WTC11 (cell line): ENCODE measurements at regions not wholly inside any gene's neighbourhood (a gene's known extent, or its start where the extent isn't known, plus 50 kb on each side); places are given as distances from the start of the nearest gene placed in this dataset.

Source experiments
- ATAC-seq: fragments of 200-7000 bp; cut with Tn5 transposase; 2 replicates; pipeline ENCODE4 v1.10.0; 2021; ENCODE audit warnings: mild to moderate bottlenecking, moderate library complexity
- CTCF ChIA-PET: fragments of 300-600 bp; sonication (Branson Sonifier 250); formaldehyde crosslinking; loops from one replicate; lab custom pipeline; 2021; ENCODE audit warnings: antibody characterized with exemption; lab: Charles Lee
- POLR2A ChIA-PET: fragments of 350-600 bp; sonication (Branson Sonifier 250); formaldehyde crosslinking; loops from one replicate; lab custom pipeline; 2021; ENCODE audit warnings: antibody characterized with exemption; lab: Charles Lee
- DNase-seq: peaks from one replicate; pipeline ENCODE4 v3.0.0; 2021; ENCODE audit warnings: low spot score
- H3K27ac Mint-ChIP-seq: 2 replicates; pipeline ENCODE4 v1.8.0; 2021; ENCODE audit warnings: mixed read lengths
- H3K27me3 Mint-ChIP-seq: 2 replicates; pipeline ENCODE4 v1.8.0; 2021; ENCODE audit warnings: low read depth, mild to moderate bottlenecking, moderate library complexity, mixed read lengths
- H3K36me3 Mint-ChIP-seq: 2 replicates; pipeline ENCODE4 v1.8.0; 2021; ENCODE audit warnings: mixed read lengths
- H3K4me1 Mint-ChIP-seq: 2 replicates; pipeline ENCODE4 v1.8.0; 2022; ENCODE audit warnings: mixed read lengths
- H3K4me3 Mint-ChIP-seq: 2 replicates; pipeline ENCODE4 v1.8.0; 2021; ENCODE audit warnings: mild to moderate bottlenecking, moderate library complexity, mixed read lengths
- H3K9me3 Mint-ChIP-seq: 2 replicates; pipeline ENCODE4 v1.8.0; 2021; ENCODE audit warnings: mixed read lengths
- E2F4 ChIP-seq: sonication (generic); formaldehyde crosslinking; IDR thresholded peaks from 2 replicates; pipeline ENCODE4 v1.8.1; 2022; ENCODE audit warnings: low read depth, mild to moderate bottlenecking, moderate library complexity, missing genetic modification reagents, borderline replicate concordance
- FOXJ3 ChIP-seq: sonication (generic); formaldehyde crosslinking; IDR thresholded peaks from 2 replicates; pipeline ENCODE4 v1.9.0; 2021; ENCODE audit warnings: missing genetic modification reagents, mild to moderate bottlenecking, borderline replicate concordance
- GTF2I ChIP-seq: fragments of 250-450 bp; sonication (Bioruptor Pico); conservative IDR thresholded peaks from 2 replicates; pipeline ENCODE4 v1.4.0; 2021; ENCODE audit warnings: mild to moderate bottlenecking
- IRF2 ChIP-seq: sonication (generic); formaldehyde crosslinking; IDR thresholded peaks from 2 replicates; pipeline ENCODE4 v1.8.0; 2022; ENCODE audit warnings: low read depth, missing genetic modification reagents, borderline replicate concordance
- JAZF1 ChIP-seq: fragments of 250-450 bp; sonication (Bioruptor Pico); IDR thresholded peaks from 2 replicates; pipeline ENCODE4 v1.9.0; 2021; ENCODE audit warnings: moderate library complexity, mild to moderate bottlenecking, inconsistent platforms
- JUN ChIP-seq: sonication (generic); formaldehyde crosslinking; IDR thresholded peaks from 2 replicates; pipeline ENCODE4 v1.8.0; 2023; ENCODE audit warnings: mild to moderate bottlenecking, missing genetic modification reagents
- NFE2L1 ChIP-seq: sonication (generic); formaldehyde crosslinking; IDR thresholded peaks from 2 replicates; pipeline ENCODE4 v1.8.1; 2023; ENCODE audit warnings: missing genetic modification reagents
- NR1H2 ChIP-seq: sonication (generic); formaldehyde crosslinking; IDR thresholded peaks from 2 replicates; pipeline ENCODE4 v1.9.0; 2021; ENCODE audit warnings: mild to moderate bottlenecking, moderate library complexity, missing genetic modification reagents
- NR3C1 ChIP-seq: sonication (generic); formaldehyde crosslinking; conservative IDR thresholded peaks from 2 replicates; pipeline ENCODE4 v1.8.1; 2023; ENCODE audit warnings: low read depth, mild to moderate bottlenecking, missing genetic modification reagents
- RELA ChIP-seq: sonication (generic); formaldehyde crosslinking; IDR thresholded peaks from 2 replicates; pipeline ENCODE4 v1.8.1; 2022; ENCODE audit warnings: missing genetic modification reagents, mild to moderate bottlenecking, borderline replicate concordance
- RORB ChIP-seq: fragments of 250-450 bp; sonication (Bioruptor Pico); IDR thresholded peaks from 2 replicates; pipeline ENCODE4 v1.9.0; 2021; ENCODE audit warnings: mild to moderate bottlenecking
- SMAD3 ChIP-seq: sonication (generic); formaldehyde crosslinking; IDR thresholded peaks from 2 replicates; pipeline ENCODE4 v1.8.0; 2022; ENCODE audit warnings: missing genetic modification reagents, mild to moderate bottlenecking, borderline replicate concordance
- SMAD4 ChIP-seq: sonication (generic); formaldehyde crosslinking; IDR thresholded peaks from 2 replicates; pipeline ENCODE4 v1.8.0; 2022; ENCODE audit warnings: mild to moderate bottlenecking, missing genetic modification reagents
- TCF7 ChIP-seq: sonication (generic); formaldehyde crosslinking; IDR thresholded peaks from 2 replicates; pipeline ENCODE4 v1.8.0; 2022; ENCODE audit warnings: mild to moderate bottlenecking, low read depth, missing genetic modification reagents, moderate library complexity
- USF2 ChIP-seq: sonication (generic); formaldehyde crosslinking; IDR thresholded peaks from 2 replicates; pipeline ENCODE4 v1.8.1; 2023; ENCODE audit warnings: mild to moderate bottlenecking, missing genetic modification reagents, moderate library complexity
- ZBTB43 ChIP-seq: sonication (generic); formaldehyde crosslinking; IDR thresholded peaks from 2 replicates; pipeline ENCODE4 v1.8.1; 2023; ENCODE audit warnings: mild to moderate bottlenecking, missing genetic modification reagents
- ZNF121 ChIP-seq: sonication (generic); formaldehyde crosslinking; IDR thresholded peaks from 2 replicates; pipeline ENCODE4 v1.8.0; 2023; ENCODE audit warnings: missing genetic modification reagents
- ZNF232 ChIP-seq: sonication (generic); formaldehyde crosslinking; IDR thresholded peaks from 2 replicates; pipeline ENCODE4 v1.8.0; 2022; ENCODE audit warnings: mild to moderate bottlenecking, missing genetic modification reagents
- ZNF281 ChIP-seq: sonication (generic); formaldehyde crosslinking; IDR thresholded peaks from 2 replicates; pipeline ENCODE4 v1.8.0; 2023; ENCODE audit warnings: mild to moderate bottlenecking, missing genetic modification reagents
- ZNF317 ChIP-seq: sonication (generic); formaldehyde crosslinking; IDR thresholded peaks from 2 replicates; pipeline ENCODE4 v1.8.1; 2023; ENCODE audit warnings: low read depth, mild to moderate bottlenecking, moderate library complexity, missing genetic modification reagents, borderline replicate concordance
- ZNF671 ChIP-seq: fragments of 250-450 bp; sonication (Bioruptor Pico); IDR thresholded peaks from 2 replicates; pipeline ENCODE4 v1.8.0; 2021; ENCODE audit warnings: mild to moderate bottlenecking
- TF ChIP-seq, protein P1 (sequence below): sonication (generic); formaldehyde crosslinking; conservative IDR thresholded peaks from 2 replicates; pipeline ENCODE4 v1.8.1; 2023; ENCODE audit warnings: mild to moderate bottlenecking, low read depth, missing genetic modification reagents, moderate library complexity
- TF ChIP-seq, protein P2 (sequence below): sonication (generic); formaldehyde crosslinking; IDR thresholded peaks from 2 replicates; pipeline ENCODE4 v1.8.1; 2023; ENCODE audit warnings: mild to moderate bottlenecking, missing genetic modification reagents, moderate library complexity

DNA sequence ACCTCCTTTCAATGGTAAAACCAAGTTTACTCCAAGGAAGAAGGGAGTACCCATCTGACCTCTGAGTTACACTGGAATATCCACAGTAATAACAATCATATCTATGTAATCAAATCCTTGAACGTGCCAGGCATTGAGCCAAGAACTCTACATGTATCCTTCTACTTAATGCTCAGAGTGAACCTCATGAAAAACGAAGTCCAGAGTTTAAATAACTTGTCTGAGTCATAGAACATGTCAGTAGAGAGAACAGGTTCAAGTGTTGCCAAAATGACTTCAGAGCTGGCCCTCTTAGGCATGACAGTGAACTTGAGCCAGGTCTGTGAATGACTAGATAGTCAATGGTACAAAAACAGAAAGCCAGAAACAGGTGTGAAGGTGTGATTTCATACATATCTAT, 164.1 kb upstream of the ZNF618 start:
- Mint-ChIP-seq H3K27ac (no peak overlapping the region), H3K36me3 (peaks cover 27% of the 10 kb centered on the region), H3K9me3 (peaks cover 40% of the 10 kb centered on the region), H3K4me1 (peaks cover 13% of the 10 kb centered on the region), H3K27me3 (peaks cover 6% of the 10 kb centered on the region), H3K4me3 (no peak overlapping the region)
- ChIA-PET CTCF (interaction anchor here (1.0 kb wide), 1 partner anchor 25 kb away, joined by 3 read pairs; no protein-coding TSS in a partner anchor), POLR2A (no interaction called here)
- no peak for ATAC-seq
- DNase-seq = no peak
- no peak for TF ChIP-seq SMAD3 (CRISPR knock-in tag)
- TF ChIP-seq, protein P1, sequence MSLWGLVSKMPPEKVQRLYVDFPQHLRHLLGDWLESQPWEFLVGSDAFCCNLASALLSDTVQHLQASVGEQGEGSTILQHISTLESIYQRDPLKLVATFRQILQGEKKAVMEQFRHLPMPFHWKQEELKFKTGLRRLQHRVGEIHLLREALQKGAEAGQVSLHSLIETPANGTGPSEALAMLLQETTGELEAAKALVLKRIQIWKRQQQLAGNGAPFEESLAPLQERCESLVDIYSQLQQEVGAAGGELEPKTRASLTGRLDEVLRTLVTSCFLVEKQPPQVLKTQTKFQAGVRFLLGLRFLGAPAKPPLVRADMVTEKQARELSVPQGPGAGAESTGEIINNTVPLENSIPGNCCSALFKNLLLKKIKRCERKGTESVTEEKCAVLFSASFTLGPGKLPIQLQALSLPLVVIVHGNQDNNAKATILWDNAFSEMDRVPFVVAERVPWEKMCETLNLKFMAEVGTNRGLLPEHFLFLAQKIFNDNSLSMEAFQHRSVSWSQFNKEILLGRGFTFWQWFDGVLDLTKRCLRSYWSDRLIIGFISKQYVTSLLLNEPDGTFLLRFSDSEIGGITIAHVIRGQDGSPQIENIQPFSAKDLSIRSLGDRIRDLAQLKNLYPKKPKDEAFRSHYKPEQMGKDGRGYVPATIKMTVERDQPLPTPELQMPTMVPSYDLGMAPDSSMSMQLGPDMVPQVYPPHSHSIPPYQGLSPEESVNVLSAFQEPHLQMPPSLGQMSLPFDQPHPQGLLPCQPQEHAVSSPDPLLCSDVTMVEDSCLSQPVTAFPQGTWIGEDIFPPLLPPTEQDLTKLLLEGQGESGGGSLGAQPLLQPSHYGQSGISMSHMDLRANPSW (CRISPR knock-in tag) = no peak
- TF ChIP-seq NR1H2 (CRISPR knock-in tag) = no peak
- TF ChIP-seq, protein P2, sequence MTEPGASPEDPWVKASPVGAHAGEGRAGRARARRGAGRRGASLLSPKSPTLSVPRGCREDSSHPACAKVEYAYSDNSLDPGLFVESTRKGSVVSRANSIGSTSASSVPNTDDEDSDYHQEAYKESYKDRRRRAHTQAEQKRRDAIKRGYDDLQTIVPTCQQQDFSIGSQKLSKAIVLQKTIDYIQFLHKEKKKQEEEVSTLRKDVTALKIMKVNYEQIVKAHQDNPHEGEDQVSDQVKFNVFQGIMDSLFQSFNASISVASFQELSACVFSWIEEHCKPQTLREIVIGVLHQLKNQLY (CRISPR knock-in tag) = no peak
- no peak for TF ChIP-seq USF2 (CRISPR knock-in tag)
- TF ChIP-seq SMAD4 (CRISPR knock-in tag) = no peak
- no peak for TF ChIP-seq GTF2I (CRISPR knock-in tag)
- no peak for TF ChIP-seq TCF7 (CRISPR knock-in tag)
- no peak for TF ChIP-seq NR3C1
- TF ChIP-seq FOXJ3 (CRISPR knock-in tag) = no peak
- no peak for TF ChIP-seq NFE2L1 (CRISPR knock-in tag)
- no peak for TF ChIP-seq JAZF1 (CRISPR knock-in tag)
- TF ChIP-seq ZNF317 (CRISPR knock-in tag) = no peak
- no peak for TF ChIP-seq JUN
- TF ChIP-seq ZBTB43 (CRISPR knock-in tag) = no peak
- no peak for TF ChIP-seq RORB (CRISPR knock-in tag)
- TF ChIP-seq IRF2 (CRISPR knock-in tag) = no peak
- TF ChIP-seq ZNF281 (CRISPR knock-in tag) = no peak

DNA sequence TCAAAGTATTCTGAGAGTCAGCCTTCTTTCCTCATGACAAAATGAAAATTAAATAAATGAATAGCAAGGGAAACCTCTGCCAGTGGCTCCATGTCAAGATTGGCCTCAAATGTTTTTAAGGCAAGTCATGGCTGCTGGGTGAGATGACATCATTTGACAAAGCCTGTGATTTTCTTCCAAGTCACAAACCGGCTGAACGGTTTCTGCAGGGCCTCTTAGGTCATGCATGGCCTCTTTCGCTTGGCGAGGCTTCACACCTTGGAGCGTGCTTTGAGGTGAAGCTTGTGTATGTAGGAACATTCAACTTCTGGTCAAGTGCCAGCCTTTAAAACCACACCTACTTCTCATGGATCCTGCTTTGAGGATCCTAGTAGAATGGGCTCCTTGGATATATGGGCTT, 161.0 kb upstream of the ZNF618 start:
- Mint-ChIP-seq H3K4me1 (peaks cover 6% of the 10 kb centered on the region), H3K27me3 (peaks cover 14% of the 10 kb centered on the region), H3K9me3 (peaks cover 27% of the 10 kb centered on the region), H3K27ac (no peak overlapping the region), H3K36me3 (peaks cover 10% of the 10 kb centered on the region), H3K4me3 (no peak overlapping the region)
- TF ChIP-seq ZNF232 (CRISPR knock-in tag) (no peak), IRF2 (CRISPR knock-in tag) (no peak), ZNF121 (no peak), E2F4 (CRISPR knock-in tag) (no peak), RELA (no peak), SMAD4 (CRISPR knock-in tag) (no peak), ZNF671 (CRISPR knock-in tag) (no peak)
- TF ChIP-seq, protein P1 (CRISPR knock-in tag) = no peak
- ChIA-PET CTCF (no interaction called here), POLR2A (no interaction called here)
- ATAC-seq (no peak), DNase-seq (no peak)
